ENCODE measurements at regions not wholly inside any gene's neighbourhood (a gene's known extent, or its start where the extent isn't known, plus 50 kb on each side); places are given as distances from the start of the nearest gene placed in this dataset.
"Not testable (repeated sequence)": the region's sequence is repeated elsewhere in the genome, so short reads cannot be mapped to it uniquely, and the experiment has no call there.

GRCh38 chr12:60724984-60725383, 1129.2 kb downstream of the SLC16A7 start:
- Histone ChIP-seq H3K79me2 (ENCODE audit: control insufficient read depth, low read length) (no peaks in the 10 kb centered on the region), H3K4me2 (ENCODE audit: low read length) (no peak overlapping the region), H3F3A (ENCODE audit: control insufficient read depth, insufficient read depth) (no peaks in the 10 kb centered on the region), H3K27ac (ENCODE audit: low read depth, low read length) (no peak overlapping the region), H3K9me2 (replicated peaks; ENCODE audit: control insufficient read depth, low read length) (no peaks in the 10 kb centered on the region), H3K4me3 (ENCODE audit: low read length) (no peak overlapping the region), H3K27me3 (ENCODE audit: control insufficient read depth, low read length) (no peaks in the 10 kb centered on the region), H3K9me3 (ENCODE audit: control insufficient read depth, insufficient read depth, low read length) (no peaks in the 10 kb centered on the region), H4K20me1 (ENCODE audit: control insufficient read depth, insufficient read depth, low read depth, low read length) (no peaks in the 10 kb centered on the region), H3K4me1 (ENCODE audit: control insufficient read depth, low read length) (no peaks in the 10 kb centered on the region), H3K36me3 (ENCODE audit: control insufficient read depth, low read length) (no peaks in the 10 kb centered on the region)
- TF ChIP-seq CTCF (IDR thresholded peaks at IDR 0.05; ENCODE audit: low read depth, low read length, poor library complexity, severe bottlenecking) (no peak), EZH2phosphoT487 (IDR thresholded peaks at IDR 0.05; ENCODE audit: borderline replicate concordance, low read length) (no peak)

GRCh38 chr12:60752589-60752988, 1156.8 kb downstream of the SLC16A7 start:
- H4K20me1 ChIP-seq (ENCODE audit: control insufficient read depth, insufficient read depth, low read depth, low read length) = no peaks in the 10 kb centered on the region
- H3K4me3 ChIP-seq (ENCODE audit: low read length) = no peak overlapping the region
- no peaks in the 10 kb centered on the region for H3K36me3 ChIP-seq (ENCODE audit: control insufficient read depth, low read length)
- H3F3A ChIP-seq (ENCODE audit: control insufficient read depth, insufficient read depth) = no peaks in the 10 kb centered on the region
- H3K4me2 ChIP-seq (ENCODE audit: low read length) = no peak overlapping the region
- no peaks in the 10 kb centered on the region for H3K27me3 ChIP-seq (ENCODE audit: control insufficient read depth, low read length)
- TF ChIP-seq CTCF (IDR thresholded peaks at IDR 0.05; ENCODE audit: low read depth, low read length, poor library complexity, severe bottlenecking) (no peak), EZH2phosphoT487 (IDR thresholded peaks at IDR 0.05; ENCODE audit: borderline replicate concordance, low read length) (no peak)
- no peaks in the 10 kb centered on the region for H3K9me2 ChIP-seq (replicated peaks; ENCODE audit: control insufficient read depth, low read length)
- no peaks in the 10 kb centered on the region for H3K9me3 ChIP-seq (ENCODE audit: control insufficient read depth, insufficient read depth, low read length)
- H3K27ac ChIP-seq (ENCODE audit: low read depth, low read length) = no peak overlapping the region
- H3K4me1 ChIP-seq (ENCODE audit: control insufficient read depth, low read length) = no peaks in the 10 kb centered on the region
- no peaks in the 10 kb centered on the region for H3K79me2 ChIP-seq (ENCODE audit: control insufficient read depth, low read length)

- TF ChIP-seq EZH2phosphoT487 (IDR thresholded peaks at IDR 0.05; ENCODE audit: borderline replicate concordance, low read length) = no peak
- no peak for TF ChIP-seq CTCF (IDR thresholded peaks at IDR 0.05; ENCODE audit: low read depth, low read length, poor library complexity, severe bottlenecking)
- H3K79me2 ChIP-seq (ENCODE audit: control insufficient read depth, low read length) = no peaks in the 10 kb centered on the region
- no peaks in the 10 kb centered on the region for H3K27me3 ChIP-seq (ENCODE audit: control insufficient read depth, low read length)
- no peaks in the 10 kb centered on the region for H3F3A ChIP-seq (ENCODE audit: control insufficient read depth, insufficient read depth)
- H3K36me3 ChIP-seq (ENCODE audit: control insufficient read depth, low read length) = no peaks in the 10 kb centered on the region
- H3K4me3 ChIP-seq (ENCODE audit: low read length) = no peak overlapping the region
- no peaks in the 10 kb centered on the region for H4K20me1 ChIP-seq (ENCODE audit: control insufficient read depth, insufficient read depth, low read depth, low read length)
- no peak overlapping the region for H3K27ac ChIP-seq (ENCODE audit: low read depth, low read length)
- no peaks in the 10 kb centered on the region for H3K4me1 ChIP-seq (ENCODE audit: control insufficient read depth, low read length)
- no peak overlapping the region for H3K4me2 ChIP-seq (ENCODE audit: low read length)
- H3K9me2 ChIP-seq (replicated peaks; ENCODE audit: control insufficient read depth, low read length) = no peaks in the 10 kb centered on the region
- no peaks in the 10 kb centered on the region for H3K9me3 ChIP-seq (ENCODE audit: control insufficient read depth, insufficient read depth, low read length)
Measured at GRCh38 chr12:60758224-60758623, 1162.4 kb downstream of the SLC16A7 start.

- Histone ChIP-seq H4K20me1 (ENCODE audit: control insufficient read depth, insufficient read depth, low read depth, low read length) (no peaks in the 10 kb centered on the region), H3K27ac (ENCODE audit: low read depth, low read length) (no peak overlapping the region), H3K4me1 (ENCODE audit: control insufficient read depth, low read length) (no peaks in the 10 kb centered on the region), H3K4me2 (ENCODE audit: low read length) (no peak overlapping the region), H3K4me3 (ENCODE audit: low read length) (no peak overlapping the region), H3F3A (ENCODE audit: control insufficient read depth, insufficient read depth) (no peaks in the 10 kb centered on the region), H3K36me3 (ENCODE audit: control insufficient read depth, low read length) (no peaks in the 10 kb centered on the region), H3K27me3 (ENCODE audit: control insufficient read depth, low read length) (no peaks in the 10 kb centered on the region), H3K79me2 (ENCODE audit: control insufficient read depth, low read length) (no peaks in the 10 kb centered on the region), H3K9me2 (replicated peaks; ENCODE audit: control insufficient read depth, low read length) (no peaks in the 10 kb centered on the region), H3K9me3 (ENCODE audit: control insufficient read depth, insufficient read depth, low read length) (no peaks in the 10 kb centered on the region)
- TF ChIP-seq CTCF (IDR thresholded peaks at IDR 0.05; ENCODE audit: low read depth, low read length, poor library complexity, severe bottlenecking) (no peak), EZH2phosphoT487 (IDR thresholded peaks at IDR 0.05; ENCODE audit: borderline replicate concordance, low read length) (no peak)
Measured at GRCh38 chr12:60760965-60761364, 1165.1 kb downstream of the SLC16A7 start.

GRCh38 chr12:60801166-60801565, 1205.3 kb downstream of the SLC16A7 start:
- H3K4me3 ChIP-seq (ENCODE audit: low read length); H3K36me3 ChIP-seq (ENCODE audit: control insufficient read depth, low read length); H3K4me1 ChIP-seq (ENCODE audit: control insufficient read depth, low read length); H4K20me1 ChIP-seq (ENCODE audit: control insufficient read depth, insufficient read depth, low read depth, low read length); H3K9me3 ChIP-seq (ENCODE audit: control insufficient read depth, insufficient read depth, low read length); H3K4me2 ChIP-seq (ENCODE audit: low read length); H3K27me3 ChIP-seq (ENCODE audit: control insufficient read depth, low read length); H3K79me2 ChIP-seq (ENCODE audit: control insufficient read depth, low read length); H3K27ac ChIP-seq (ENCODE audit: low read depth, low read length); H3K9me2 ChIP-seq (replicated peaks; ENCODE audit: control insufficient read depth, low read length); H3F3A ChIP-seq (ENCODE audit: control insufficient read depth, insufficient read depth): not testable (repeated sequence)

Measured in DOHH2 (cell line).